ENCODE measurements at regions not wholly inside any gene's neighbourhood (a gene's known extent, or its start where the extent isn't known, plus 50 kb on each side); places are given as distances from the start of the nearest gene placed in this dataset.

GRCh38 chr7:35520810-35521625, 173.9 kb downstream of the HERPUD2 start:
- TF ChIP-seq POLR2A (IDR thresholded peaks at IDR 0.05; ENCODE audit: low read length) (no peak), GATA1 (IDR thresholded peaks at IDR 0.05; ENCODE audit: low read depth, low read length) (no peak)
